HG02798 (cell line): ENCODE measurements at regions not wholly inside any gene's neighbourhood (a gene's known extent, or its start where the extent isn't known, plus 50 kb on each side); places are given as distances from the start of the nearest gene placed in this dataset.
"Not testable (repeated sequence)": the region's sequence is repeated elsewhere in the genome, so short reads cannot be mapped to it uniquely, and the experiment has no call there.

Experiments
- ATAC-seq: cut with Tn5 transposase; IDR thresholded peaks from one replicate; pipeline ENCODE4 v1.9.1; 2021; ENCODE audit warnings: mild to moderate bottlenecking; ENCODE audit not compliant: unreplicated experiment, poor library complexity

GRCh38 chr11:130550150-130550549 is 101.7 kb downstream of the ADAMTS15 start:
- ATAC-seq = no peak

GRCh38 chr11:130550984-130551383 is 102.5 kb downstream of the ADAMTS15 start:
- no peak for ATAC-seq

GRCh38 chr11:130551388-130551787 is 102.9 kb downstream of the ADAMTS15 start:
- ATAC-seq = no peak

- no peak for ATAC-seq
Observed at GRCh38 chr11:130553306-130553705, 104.9 kb downstream of the ADAMTS15 start.

GRCh38 chr11:130554241-130555055 is 106.0 kb downstream of the ADAMTS15 start:
- ATAC-seq = no peak

- ATAC-seq = no peak
Observed at GRCh38 chr11:130555251-130555841, 106.9 kb downstream of the ADAMTS15 start.

- no peak for ATAC-seq
Observed at GRCh38 chr11:130560000-130560780, 111.7 kb downstream of the ADAMTS15 start.

- ATAC-seq = no peak
Observed at GRCh38 chr11:130560781-130561109, 112.3 kb downstream of the ADAMTS15 start.

- no peak for ATAC-seq
Observed at GRCh38 chr11:130561441-130561881, 113.0 kb downstream of the ADAMTS15 start.

- no peak for ATAC-seq
Observed at GRCh38 chr11:130562549-130562948, 114.1 kb downstream of the ADAMTS15 start.

GRCh38 chr11:130566360-130566759 is 117.9 kb downstream of the ADAMTS15 start:
- not testable (repeated sequence) for ATAC-seq

GRCh38 chr11:130571519-130571918 is 123.1 kb downstream of the ADAMTS15 start:
- ATAC-seq = no peak

- ATAC-seq = no peak
Observed at GRCh38 chr11:130571947-130572584, 123.6 kb downstream of the ADAMTS15 start.

GRCh38 chr11:130573767-130574166 is 125.3 kb downstream of the ADAMTS15 start:
- ATAC-seq = no peak

GRCh38 chr11:130574740-130575139 is 126.3 kb downstream of the ADAMTS15 start:
- no peak for ATAC-seq

GRCh38 chr11:130576146-130576545 is 127.7 kb downstream of the ADAMTS15 start:
- no peak for ATAC-seq

- no peak for ATAC-seq
Observed at GRCh38 chr11:130578738-130579368, 130.4 kb downstream of the ADAMTS15 start.

- ATAC-seq = no peak
Observed at GRCh38 chr11:130580372-130580771, 131.9 kb downstream of the ADAMTS15 start.

GRCh38 chr11:130580891-130581492 is 132.5 kb downstream of the ADAMTS15 start:
- ATAC-seq = no peak

GRCh38 chr11:130581646-130582045 is 133.2 kb downstream of the ADAMTS15 start:
- ATAC-seq = no peak
